K562 (cell line): ENCODE measurements at regions not wholly inside any gene's neighbourhood (a gene's known extent, or its start where the extent isn't known, plus 50 kb on each side); places are given as distances from the start of the nearest gene placed in this dataset.

ENCODE experiments used
- ATAC-seq: fragments of 200-7000 bp; cut with Tn5 transposase; 3 replicates; pipeline ENCODE4 v1.9.1; 2020; ENCODE audit warnings: moderate library complexity
- BruUV-seq: library from RNA; stranded (reverse); fragments of 400-500 nt; replicated peaks from 2 replicates; lab custom pipeline; 2021; lab: Mats Ljungman, UMichigan
- CTCF ChIA-PET: fragments of 300-600 bp; formaldehyde crosslinking; extraction: SDS; loops from one replicate; lab custom pipeline; 2021; ENCODE audit warnings: low intra/inter-chr PET ratio; lab: Yijun Ruan, JAX
- POLR2A ChIA-PET: fragments of 300-600, 350-650 bp; sonication (Branson Sonifier 250); formaldehyde crosslinking; extraction: SDS; loops from one replicate; lab custom pipeline; 2021; ENCODE audit warnings: antibody characterized with exemption, inconsistent platforms; lab: Yijun Ruan, JAX
- DNase-seq, 4 experiments: peaks; one replicate each; pipeline versions ENCODE4 v3.0.0 to v3.0.0-alpha.2; 2011 to 2018; ENCODE audit warnings: low spot score in 3 of 4, mixed read lengths in 3 of 4; ENCODE audit errors: extremely low read depth in 1 of 4
- FAIRE-seq: peaks from 2 replicates; lab custom pipeline; 2011; peaks lifted over from hg19 to GRCh38; lab: Jason Lieb, UNC
- H2AFZ ChIP-seq: 2 replicates; pipeline ENCODE4 v1.6.0; 2011; ENCODE audit warnings: low read depth, low read length, control low read depth, inconsistent platforms
- H3K27ac ChIP-seq: fragments of 200-600 bp; 3 replicates; pipeline ENCODE4 v1.8.0; 2011; ENCODE audit warnings: low read depth, mild to moderate bottlenecking, control low read depth, inconsistent platforms, low read length, moderate library complexity, mixed read lengths; ENCODE audit errors: extremely low read depth
- H3K27me3 ChIP-seq, 2 experiments: fragments of 300-600 bp in 1 of 2; 2 replicates in 1 of 2; 3 replicates in 1 of 2; pipeline versions ENCODE4 v1.6.0 to v1.8.0; 2011; ENCODE audit warnings: inconsistent platforms in 2 of 2, low read length in 2 of 2, mild to moderate bottlenecking in 1 of 2, mixed read lengths in 1 of 2, moderate library complexity in 1 of 2; ENCODE audit not compliant: control insufficient read depth in 2 of 2, insufficient read depth in 2 of 2
- H3K36me3 ChIP-seq: fragments of 300-600 bp; 3 replicates; pipeline ENCODE4 v1.8.0; 2011; ENCODE audit warnings: mild to moderate bottlenecking, low read length, inconsistent platforms; ENCODE audit not compliant: control insufficient read depth, insufficient read depth
- H3K4me1 ChIP-seq, 2 experiments: fragments of 200-600 bp in 1 of 2; replicated peaks in 1 of 2; 2 replicates in 1 of 2; 3 replicates in 1 of 2; pipeline versions ENCODE4 v1.5.1 to v1.8.0; 2011; ENCODE audit warnings: inconsistent platforms in 2 of 2, low read length in 2 of 2, mild to moderate bottlenecking in 1 of 2, mixed read lengths in 1 of 2, moderate library complexity in 1 of 2; ENCODE audit not compliant: control insufficient read depth in 2 of 2, insufficient read depth in 2 of 2
- H3K4me2 ChIP-seq: 2 replicates; pipeline ENCODE4 v1.6.1; 2011; ENCODE audit warnings: low read length, control low read depth, inconsistent platforms, mixed read lengths; ENCODE audit not compliant: insufficient read depth
- H3K4me3 ChIP-seq: fragments of 200-600 bp; sonication (generic), shearing (Covaris generic); 2 replicates; pipeline ENCODE4 v1.5.1; 2016; ENCODE audit warnings: control low read depth, inconsistent platforms
- H3K79me2 ChIP-seq: fragments of 200-600 bp; 3 replicates; pipeline ENCODE4 v1.8.0; 2011; ENCODE audit warnings: low read length, inconsistent platforms; ENCODE audit not compliant: control insufficient read depth, insufficient read depth
- H3K9ac ChIP-seq, 2 experiments: 2 replicates each; pipeline versions ENCODE4 v1.6.0 to v1.6.1; 2011; ENCODE audit warnings: low read depth in 2 of 2, low read length in 2 of 2, control low read depth in 1 of 2, inconsistent platforms in 1 of 2, mild to moderate bottlenecking in 1 of 2, mixed read lengths in 1 of 2; ENCODE audit not compliant: insufficient read depth in 1 of 2
- H3K9me1 ChIP-seq: one replicate; pipeline ENCODE4 v1.6.0; 2011; ENCODE audit warnings: inconsistent platforms, mild to moderate bottlenecking, low read length, moderate library complexity; ENCODE audit not compliant: control insufficient read depth, insufficient read depth
- H3K9me3 ChIP-seq: replicated peaks from 2 replicates; pipeline ENCODE4 v1.5.1; 2011; ENCODE audit warnings: low read depth, low read length, inconsistent platforms; ENCODE audit not compliant: control insufficient read depth, insufficient read depth
- H4K20me1 ChIP-seq: replicated peaks from 2 replicates; pipeline ENCODE4 v1.6.1; 2011; ENCODE audit warnings: low read length, inconsistent platforms, mixed read lengths; ENCODE audit not compliant: control insufficient read depth, insufficient read depth
- ARNT ChIP-seq, 2 experiments: fragments of 450-650 bp; IDR thresholded peaks; 2 replicates each; pipeline ENCODE4 v1.6.1; 2016; ENCODE audit warnings: mild to moderate bottlenecking in 1 of 2
- ATF3 ChIP-seq, 2 experiments: fragments of 450-650 bp in 1 of 2; sonication (generic) in 1 of 2; formaldehyde crosslinking in 1 of 2; IDR thresholded peaks in 1 of 2; conservative IDR thresholded peaks in 1 of 2; 2 replicates each; pipeline versions ENCODE4 v1.6.1 to v1.8.1; 2016 to 2023; ENCODE audit warnings: mild to moderate bottlenecking in 2 of 2, moderate library complexity in 2 of 2, inconsistent platforms in 1 of 2, missing genetic modification reagents in 1 of 2
- C11orf30 ChIP-seq: fragments of 450-650 bp; IDR thresholded peaks from 2 replicates; pipeline ENCODE4 v1.6.1; 2016; ENCODE audit warnings: low read depth, mild to moderate bottlenecking
- MAZ ChIP-seq, 2 experiments: fragments of 450-650 bp in 1 of 2; sonication (generic) in 1 of 2; formaldehyde crosslinking; IDR thresholded peaks in 1 of 2; conservative IDR thresholded peaks in 1 of 2; 2 replicates each; pipeline versions ENCODE4 v1.4.0 to v1.5.0; 2020; ENCODE audit warnings: mild to moderate bottlenecking in 1 of 2, missing genetic modification reagents in 1 of 2
- MEIS2 ChIP-seq: fragments of 450-650 bp; IDR thresholded peaks from 2 replicates; pipeline ENCODE4 v1.6.1; 2014; ENCODE audit warnings: mild to moderate bottlenecking; ENCODE audit not compliant: partially characterized antibody
- WGBS: fragments of 100-300 bp; shearing (Covaris generic); methylation state at CpG from one replicate; pipeline ENCODE4 v1.1.6; 2016; ENCODE audit warnings: low coverage, mixed read lengths; ENCODE audit not compliant: insufficient coverage; ENCODE audit errors: missing lambda C conversion rate; 5-methylcytosine and 5-hydroxymethylcytosine counted together
- in situ Hi-C: fragments of 300-500 bp; cut with MboI; formaldehyde crosslinking; loops from 4 replicates; pipeline ENCODE4 v1.15.0; 2018; ENCODE audit warnings: inconsistent platforms, mixed read lengths
- intact Hi-C: fragments of 100-400 bp; cut with micrococcal nuclease; formaldehyde crosslinking; loops from 2 replicates; pipeline ENCODE4 v1.14.2; 2022

- Histone ChIP-seq H3K9me1 (no peaks in the 10 kb centered on the region), H3K9me3 (no peaks in the 10 kb centered on the region), H4K20me1 (no peaks in the 10 kb centered on the region), H3K4me2 (no peak overlapping the region), H3K79me2 (no peaks in the 10 kb centered on the region), H3K9ac (no peak overlapping the region), H3K4me3 (no peak overlapping the region), H3K36me3 (peaks cover 3% of the 10 kb centered on the region; the same call in 1 of the 3 replicates), H3K27me3 (no peaks in the 10 kb centered on the region), H3K27ac (no peak overlapping the region), H3K4me1 (peaks cover 1 to 5% of the 10 kb centered on the region in 2 experiments; a peak in 2 of 5 replicates), H2AFZ (no peak overlapping the region)
- no TSS peak for BruUV-seq
- in situ Hi-C loops = no loop called here
- TF ChIP-seq ARNT (IDR thresholded peaks at IDR 0.05) (peak in 1 of 2 experiments; percentile 60; a peak in 1 of 4 replicates), MEIS2 (peak; percentile 48), MAZ (CRISPR knock-in tag; conservative IDR thresholded peaks at IDR 0.05 in 1 of 2, IDR thresholded peaks at IDR 0.05 in 1 of 2) (0 out of 4 replicates have a peak, but pooled peaks of 1 of the 2 experiments have one; percentile 29), C11orf30 (no peak), ATF3 (IDR thresholded peaks at IDR 0.05) (peak; percentile 59; the same call in 1 of the 2 replicates), ATF3 (CRISPR knock-in tag; conservative IDR thresholded peaks at IDR 0.05) (no peak)
- intact Hi-C loops = no loop called here
- no peak for FAIRE-seq
- POLR2A ChIA-PET = interaction anchor here (0.8 to 4.1 kb wide), 4 partner anchors 9 to 34 kb away, joined by 3 to 32 read pairs (median 4); no protein-coding TSS in a partner anchor
- CTCF ChIA-PET = no interaction called here
- WGBS = 65% methylated on average over 4 of the region's 4 CpGs
- DNase-seq = peak in 2 of 4 experiments; percentile 35 to 36
- peak; percentile 39 for ATAC-seq
Observed at GRCh38 chr7:130929896-130930659, 196.1 kb upstream of the KLF14 start.
